ENCODE measurements at regions not wholly inside any gene's neighbourhood (a gene's known extent, or its start where the extent isn't known, plus 50 kb on each side); places are given as distances from the start of the nearest gene placed in this dataset.

- WGBS, 2 donors (ENCODE audit: low coverage in 1 of 2) = 94 to 100% methylated on average over 1 to 3 of the region's 3 CpGs
- H3K4me1 ChIP-seq = peaks cover 2 to 30% (median 4%) of the 10 kb centered on the region in 3 donors
- no peak overlapping the region for H3K27ac ChIP-seq
- TF ChIP-seq CTCF (IDR thresholded peaks at IDR 0.05) (no peak), POLR2A (IDR thresholded peaks at IDR 0.05) (no peak), EP300 (IDR thresholded peaks at IDR 0.05) (no peak), POLR2AphosphoS5 (IDR thresholded peaks at IDR 0.05) (no peak)
- H3K27me3 ChIP-seq = no peaks in the 10 kb centered on the region
- H3K36me3 ChIP-seq = no peaks in the 10 kb centered on the region
- H3K4me3 ChIP-seq = no peak overlapping the region
- no peaks in the 10 kb centered on the region for H3K9me3 ChIP-seq
- ATAC-seq = no peak
Observed at GRCh38 chr10:91570220-91570619, 62.7 kb downstream of the PPP1R3C start.

DNA sequence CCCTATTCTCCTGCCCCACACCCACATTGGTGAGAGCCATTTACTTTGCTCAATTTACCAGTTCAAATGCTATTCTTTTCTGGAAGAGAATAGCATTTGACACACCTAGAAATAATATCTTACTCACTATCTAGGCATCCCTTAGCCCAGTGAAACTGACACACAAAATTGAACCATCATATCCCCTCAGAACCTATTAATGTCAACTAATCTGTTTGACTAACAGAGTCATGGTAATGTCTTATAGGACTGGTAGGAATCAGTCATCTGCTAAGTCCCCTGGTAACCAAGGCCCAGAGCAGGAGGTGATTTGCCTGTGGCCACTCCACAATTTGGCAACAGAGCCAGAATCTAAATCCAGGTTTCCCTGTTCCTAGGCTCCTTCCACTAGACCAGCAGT lies 63.3 kb downstream of the PPP1R3C start:
- ATAC-seq = no peak

DNA sequence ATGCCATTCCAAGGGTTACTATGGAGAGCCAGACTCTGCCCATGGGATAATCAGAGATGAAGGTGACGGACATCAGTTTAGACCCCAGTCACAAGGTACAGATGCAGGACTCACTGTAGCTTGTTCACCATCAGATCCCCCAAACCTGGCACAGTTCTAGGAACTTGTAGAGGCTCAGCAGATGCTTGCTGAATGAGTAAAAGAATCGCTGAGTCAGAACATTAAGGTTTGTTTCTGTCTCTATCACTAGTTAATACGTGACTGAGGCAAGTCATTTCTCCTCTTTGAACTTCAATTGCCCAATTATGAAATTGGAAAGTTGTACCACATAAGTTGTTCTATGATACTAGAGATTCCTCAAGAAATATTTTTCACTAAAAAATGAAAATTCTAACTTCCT lies 65.1 kb downstream of the PPP1R3C start:
- 79 to 94% methylated on average over 3 of the region's 3 CpGs for WGBS, 2 donors (ENCODE audit: low coverage in 1 of 2)
- TF ChIP-seq POLR2AphosphoS5 (IDR thresholded peaks at IDR 0.05) = no peak
- no peak for TF ChIP-seq POLR2A (IDR thresholded peaks at IDR 0.05)
- Histone ChIP-seq H3K9me3 (no peaks in the 10 kb centered on the region), H3K27ac (no peak overlapping the region), H3K36me3 (no peaks in the 10 kb centered on the region), H3K4me1 (peaks cover 0 to 38% (median 0%) of the 10 kb centered on the region in 3 donors), H3K4me3 (no peak overlapping the region), H3K27me3 (no peaks in the 10 kb centered on the region)
- ATAC-seq = no peak

More for the DNA sequence above, 63.3 kb downstream of the PPP1R3C start:
- Histone ChIP-seq H3K27me3 (no peaks in the 10 kb centered on the region), H3K4me1 (peaks cover 0 to 30% (median 0%) of the 10 kb centered on the region in 3 donors), H3K36me3 (no peaks in the 10 kb centered on the region), H3K4me3 (no peak overlapping the region), H3K9me3 (no peaks in the 10 kb centered on the region), H3K27ac (no peak overlapping the region)
- TF ChIP-seq POLR2AphosphoS5 (IDR thresholded peaks at IDR 0.05) = no peak

- H3K36me3 ChIP-seq = no peaks in the 10 kb centered on the region
- peak overlapping the region in 1 of 4 donors; percentile 46 for H3K27ac ChIP-seq
- no peak for ATAC-seq
- TF ChIP-seq POLR2A (IDR thresholded peaks at IDR 0.05) = no peak
- no peak for TF ChIP-seq POLR2AphosphoS5 (IDR thresholded peaks at IDR 0.05)
- TF ChIP-seq EP300 (IDR thresholded peaks at IDR 0.05) = no peak
- no peak for TF ChIP-seq CTCF (IDR thresholded peaks at IDR 0.05)
- no peaks in the 10 kb centered on the region for H3K9me3 ChIP-seq
- WGBS, 2 donors (ENCODE audit: low coverage in 1 of 2) = 26 to 46% methylated on average over 3 of the region's 3 CpGs
- H3K4me3 ChIP-seq = no peak overlapping the region
- H3K4me1 ChIP-seq = peaks cover 0 to 40% (median 0%) of the 10 kb centered on the region in 3 donors
- H3K27me3 ChIP-seq = no peaks in the 10 kb centered on the region
Observed at GRCh38 chr10:91566115-91566514, 66.8 kb downstream of the PPP1R3C start.

DNA sequence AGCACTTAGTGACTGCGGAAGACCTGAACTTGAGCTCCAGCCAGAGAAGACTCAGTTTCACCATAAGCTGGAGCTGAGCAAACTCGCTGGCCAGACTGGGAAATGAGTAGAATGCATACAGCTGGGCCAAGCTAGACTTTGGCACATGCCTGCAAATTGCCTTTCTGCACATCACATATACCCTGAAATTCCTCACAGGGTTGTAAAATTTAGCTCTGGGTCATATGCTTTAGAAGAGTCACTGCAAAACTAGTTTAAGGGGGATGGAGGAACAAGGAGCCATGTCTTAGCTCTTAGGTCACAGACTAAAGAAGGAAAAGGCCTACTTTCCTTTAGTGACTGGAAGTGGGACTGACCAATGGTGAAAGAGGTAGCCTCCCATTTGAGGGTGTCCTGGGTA lies 67.6 kb downstream of the PPP1R3C start:
- H3K4me1 ChIP-seq = peaks cover 0 to 40% (median 0%) of the 10 kb centered on the region in 3 donors
- H3K27ac ChIP-seq = peak overlapping the region in 1 of 4 donors; percentile 46
- WGBS, 2 donors (ENCODE audit: low coverage in 1 of 2) = 91 to 100% methylated on average over 2 of the region's 2 CpGs
- TF ChIP-seq POLR2AphosphoS5 (IDR thresholded peaks at IDR 0.05) (no peak), POLR2A (IDR thresholded peaks at IDR 0.05) (no peak), CTCF (IDR thresholded peaks at IDR 0.05) (no peak), EP300 (IDR thresholded peaks at IDR 0.05) (no peak)
- no peaks in the 10 kb centered on the region for H3K27me3 ChIP-seq
- no peaks in the 10 kb centered on the region for H3K9me3 ChIP-seq
- ATAC-seq = no peak
- no peak overlapping the region for H3K4me3 ChIP-seq
- H3K36me3 ChIP-seq = no peaks in the 10 kb centered on the region

DNA sequence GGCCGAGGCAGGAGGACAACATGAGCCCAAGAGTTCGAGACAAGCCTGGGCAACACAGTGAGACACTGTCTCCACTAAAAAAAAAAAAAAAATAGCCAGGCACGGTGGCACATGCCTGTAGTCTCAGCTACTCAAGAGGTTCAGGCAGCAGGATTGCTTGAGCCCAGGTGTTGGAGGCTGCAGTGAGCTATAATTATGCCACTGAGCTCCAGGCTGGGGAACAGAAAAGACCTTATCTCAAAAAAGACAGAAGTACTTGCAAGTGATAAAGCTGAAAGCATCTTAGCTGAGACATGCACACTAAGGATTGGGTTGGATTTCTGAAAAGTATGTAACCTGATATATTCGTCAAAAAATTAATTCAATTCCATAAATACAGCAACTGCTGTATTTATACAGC lies 68.4 kb downstream of the PPP1R3C start:
- Histone ChIP-seq H3K27ac (no peak overlapping the region), H3K4me1 (peaks cover 0 to 40% (median 0%) of the 10 kb centered on the region in 3 donors), H3K9me3 (no peaks in the 10 kb centered on the region), H3K36me3 (no peaks in the 10 kb centered on the region), H3K4me3 (no peak overlapping the region), H3K27me3 (no peaks in the 10 kb centered on the region)
- TF ChIP-seq POLR2AphosphoS5 (IDR thresholded peaks at IDR 0.05) (no peak), EP300 (IDR thresholded peaks at IDR 0.05) (no peak), POLR2A (IDR thresholded peaks at IDR 0.05) (no peak), CTCF (IDR thresholded peaks at IDR 0.05) (no peak)
- no peak for ATAC-seq
- 42 to 69% methylated on average over 2 to 3 of the region's 4 CpGs for WGBS, 2 donors (ENCODE audit: low coverage in 1 of 2)
